Gastroesophageal sphincter (tissue), 4 donors: ENCODE measurements at regions not wholly inside any gene's neighbourhood (a gene's known extent, or its start where the extent isn't known, plus 50 kb on each side); places are given as distances from the start of the nearest gene placed in this dataset.

Experiments used
- ATAC-seq: fragments of 150-250 bp; one replicate; pipeline ENCODE4 v1.9.1; 2016; ENCODE audit warnings: mild to moderate bottlenecking, moderate library complexity
- H3K27ac ChIP-seq, 4 donors: fragments of 200-600 bp; sonication (generic) in 3 of 4; 1 replicate in 3 of 4; 2 replicates in 1 of 4; pipeline ENCODE4 v1.5.1; 2016 to 2019
- H3K27me3 ChIP-seq: fragments of 200-600 bp; sonication (generic); one replicate; pipeline ENCODE4 v1.5.1; 2019
- H3K36me3 ChIP-seq, 2 donors: fragments of 200-600 bp; sonication (generic); one replicate each; pipeline ENCODE4 v1.5.1; 2019; ENCODE audit warnings: control low read depth in 1 of 2
- H3K4me1 ChIP-seq, 3 donors: fragments of 200-600 bp; sonication (generic); 1 replicate in 2 of 3; 2 replicates in 1 of 3; pipeline ENCODE4 v1.5.1; 2016 to 2019; ENCODE audit warnings: control low read depth in 2 of 3
- H3K4me3 ChIP-seq, 2 donors: fragments of 200-600 bp; sonication (generic); one replicate each; pipeline ENCODE4 v1.5.1; 2019; ENCODE audit warnings: mild to moderate bottlenecking in 1 of 2, moderate library complexity in 1 of 2
- H3K9me3 ChIP-seq, 3 donors: fragments of 200-600 bp; sonication (generic); one replicate each; pipeline ENCODE4 v1.5.1; 2017 to 2019; ENCODE audit warnings: control low read depth in 2 of 3
- CTCF ChIP-seq, 4 experiments: fragments of 200-600 bp in 2 of 4; fragments of 450-650 bp in 2 of 4; sonication (generic) in 1 of 4; IDR thresholded peaks; one replicate each; pipeline ENCODE4 v1.5.1; 2017 to 2019; ENCODE audit warnings: antibody characterized with exemption in 4 of 4, mild to moderate bottlenecking in 2 of 4, moderate library complexity in 2 of 4
- EP300 ChIP-seq: sonication (generic); formaldehyde crosslinking; IDR thresholded peaks from one replicate; pipeline ENCODE4 v1.6.1; 2017; ENCODE audit warnings: antibody characterized with exemption, mild to moderate bottlenecking
- POLR2A ChIP-seq, 2 donors: fragments of 450-650 bp; IDR thresholded peaks; one replicate each; pipeline ENCODE4 v1.6.1; 2017; ENCODE audit warnings: antibody characterized with exemption in 2 of 2, mild to moderate bottlenecking in 2 of 2, moderate library complexity in 1 of 2
- POLR2AphosphoS5 ChIP-seq: sonication (generic); formaldehyde crosslinking; IDR thresholded peaks from one replicate; pipeline ENCODE4 v1.6.1; 2017; ENCODE audit warnings: antibody characterized with exemption
- WGBS, 2 donors: methylation state at CpG; one replicate each; pipeline ENCODE4 v1.1.5; 2018; ENCODE audit warnings: low coverage in 1 of 2; 5-methylcytosine and 5-hydroxymethylcytosine counted together

- H3K27me3 ChIP-seq, result no peaks in the 10 kb centered on the region
- no peaks in the 10 kb centered on the region for H3K36me3 ChIP-seq
- WGBS, 2 donors, result 54 to 75% methylated on average over 1 of the region's 1 CpG
- no peaks in the 10 kb centered on the region for H3K9me3 ChIP-seq
- peaks cover 0 to 4% (median 0%) of the 10 kb centered on the region in 3 donors for H3K4me1 ChIP-seq
- no peak overlapping the region for H3K27ac ChIP-seq
- no peak overlapping the region for H3K4me3 ChIP-seq
- no peak for ATAC-seq
- no peak for TF ChIP-seq POLR2AphosphoS5
- TF ChIP-seq EP300, result no peak
- no peak for TF ChIP-seq CTCF (IDR thresholded peaks at IDR 0.05)
- no peak for TF ChIP-seq POLR2A (IDR thresholded peaks at IDR 0.05)
Observed at GRCh38 chr11:109728056-109728455, 306.1 kb downstream of the C11orf87 start.

GRCh38 chr11:109729761-109730160 lies 307.8 kb downstream of the C11orf87 start:
- Histone ChIP-seq H3K4me3 (no peak overlapping the region), H3K9me3 (no peaks in the 10 kb centered on the region), H3K4me1 (peaks cover 0 to 14% (median 6%) of the 10 kb centered on the region in 3 donors), H3K27ac (no peak overlapping the region), H3K36me3 (no peaks in the 10 kb centered on the region), H3K27me3 (no peaks in the 10 kb centered on the region)
- ATAC-seq, result no peak
- 67 to 78% methylated on average over 1 to 2 of the region's 4 CpGs for WGBS, 2 donors
- TF ChIP-seq EP300 (no peak), POLR2A (IDR thresholded peaks at IDR 0.05) (no peak), CTCF (IDR thresholded peaks at IDR 0.05) (no peak), POLR2AphosphoS5 (no peak)

- no peak for TF ChIP-seq CTCF (IDR thresholded peaks at IDR 0.05)
- no peak for TF ChIP-seq POLR2A (IDR thresholded peaks at IDR 0.05)
- TF ChIP-seq EP300, result no peak
- no peak for TF ChIP-seq POLR2AphosphoS5
- Histone ChIP-seq H3K36me3 (no peaks in the 10 kb centered on the region), H3K4me1 (peaks cover 0 to 14% (median 6%) of the 10 kb centered on the region in 3 donors), H3K4me3 (no peak overlapping the region), H3K27ac (no peak overlapping the region), H3K9me3 (no peaks in the 10 kb centered on the region), H3K27me3 (no peaks in the 10 kb centered on the region)
- no peak for ATAC-seq
- WGBS, 2 donors, result 58 to 59% methylated on average over 2 of the region's 2 CpGs
Observed at GRCh38 chr11:109730669-109731068, 308.7 kb downstream of the C11orf87 start.

- Histone ChIP-seq H3K27ac (no peak overlapping the region), H3K4me3 (no peak overlapping the region)
- 90 to 96% methylated on average over 4 of the region's 4 CpGs for WGBS, 2 donors
Observed at GRCh38 chr11:109731451-109731850, 309.5 kb downstream of the C11orf87 start.

More at GRCh38 chr11:109731451-109731850, 309.5 kb downstream of the C11orf87 start:
- no peaks in the 10 kb centered on the region for H3K9me3 ChIP-seq
- no peaks in the 10 kb centered on the region for H3K27me3 ChIP-seq
- ATAC-seq, result no peak
- H3K4me1 ChIP-seq, result peaks cover 0 to 14% (median 6%) of the 10 kb centered on the region in 3 donors
- no peaks in the 10 kb centered on the region for H3K36me3 ChIP-seq
- TF ChIP-seq EP300 (no peak), CTCF (IDR thresholded peaks at IDR 0.05) (no peak), POLR2A (IDR thresholded peaks at IDR 0.05) (no peak), POLR2AphosphoS5 (no peak)
